Epithelial cell of proximal tubule (primary cell): ENCODE measurements at regions not wholly inside any gene's neighbourhood (a gene's known extent, or its start where the extent isn't known, plus 50 kb on each side); places are given as distances from the start of the nearest gene placed in this dataset.

Experiments used
- DNase-seq: peaks from one replicate; pipeline ENCODE4 v3.0.0-alpha.2; 2011; ENCODE audit warnings: low read depth
- H3K4me3 ChIP-seq: 2 replicates; pipeline ENCODE4 v1.5.1; 2011; ENCODE audit warnings: low read depth, mild to moderate bottlenecking, low read length
- TF ChIP-seq, protein P1 (sequence below): conservative IDR thresholded peaks from 2 replicates; pipeline ENCODE4 v1.5.1; 2012; ENCODE audit warnings: low read depth, mild to moderate bottlenecking, low read length

DNA sequence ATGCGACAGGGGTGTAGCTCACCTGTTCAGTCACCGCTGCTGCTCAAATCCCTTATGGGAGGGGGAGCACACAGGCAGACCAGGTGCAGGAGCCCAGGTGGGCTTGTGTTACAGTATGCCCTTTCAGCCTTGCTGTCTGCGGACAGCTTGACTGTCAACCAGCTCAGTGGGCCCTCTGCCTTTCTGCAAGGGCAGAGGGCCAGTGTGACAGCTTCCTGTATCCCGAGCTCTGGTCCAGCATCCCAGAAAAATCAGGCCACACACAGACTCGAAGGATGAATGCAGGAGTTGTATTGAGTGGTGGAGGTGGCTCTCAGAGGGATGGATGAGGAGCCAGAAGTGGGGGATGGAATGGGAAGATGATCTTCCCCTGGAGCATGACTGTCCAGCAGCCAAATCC lies 172.2 kb downstream of the C5orf15 start:
- H3K4me3 ChIP-seq, result no peak overlapping the region
- TF ChIP-seq, protein P1, sequence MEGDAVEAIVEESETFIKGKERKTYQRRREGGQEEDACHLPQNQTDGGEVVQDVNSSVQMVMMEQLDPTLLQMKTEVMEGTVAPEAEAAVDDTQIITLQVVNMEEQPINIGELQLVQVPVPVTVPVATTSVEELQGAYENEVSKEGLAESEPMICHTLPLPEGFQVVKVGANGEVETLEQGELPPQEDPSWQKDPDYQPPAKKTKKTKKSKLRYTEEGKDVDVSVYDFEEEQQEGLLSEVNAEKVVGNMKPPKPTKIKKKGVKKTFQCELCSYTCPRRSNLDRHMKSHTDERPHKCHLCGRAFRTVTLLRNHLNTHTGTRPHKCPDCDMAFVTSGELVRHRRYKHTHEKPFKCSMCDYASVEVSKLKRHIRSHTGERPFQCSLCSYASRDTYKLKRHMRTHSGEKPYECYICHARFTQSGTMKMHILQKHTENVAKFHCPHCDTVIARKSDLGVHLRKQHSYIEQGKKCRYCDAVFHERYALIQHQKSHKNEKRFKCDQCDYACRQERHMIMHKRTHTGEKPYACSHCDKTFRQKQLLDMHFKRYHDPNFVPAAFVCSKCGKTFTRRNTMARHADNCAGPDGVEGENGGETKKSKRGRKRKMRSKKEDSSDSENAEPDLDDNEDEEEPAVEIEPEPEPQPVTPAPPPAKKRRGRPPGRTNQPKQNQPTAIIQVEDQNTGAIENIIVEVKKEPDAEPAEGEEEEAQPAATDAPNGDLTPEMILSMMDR, result no peak
- no peak for DNase-seq

GRCh38 chr5:133794771-133795415 lies 173.5 kb downstream of the C5orf15 start:
- H3K4me3 ChIP-seq, result no peak overlapping the region
- TF ChIP-seq, protein P1, result no peak
- no peak for DNase-seq

DNA sequence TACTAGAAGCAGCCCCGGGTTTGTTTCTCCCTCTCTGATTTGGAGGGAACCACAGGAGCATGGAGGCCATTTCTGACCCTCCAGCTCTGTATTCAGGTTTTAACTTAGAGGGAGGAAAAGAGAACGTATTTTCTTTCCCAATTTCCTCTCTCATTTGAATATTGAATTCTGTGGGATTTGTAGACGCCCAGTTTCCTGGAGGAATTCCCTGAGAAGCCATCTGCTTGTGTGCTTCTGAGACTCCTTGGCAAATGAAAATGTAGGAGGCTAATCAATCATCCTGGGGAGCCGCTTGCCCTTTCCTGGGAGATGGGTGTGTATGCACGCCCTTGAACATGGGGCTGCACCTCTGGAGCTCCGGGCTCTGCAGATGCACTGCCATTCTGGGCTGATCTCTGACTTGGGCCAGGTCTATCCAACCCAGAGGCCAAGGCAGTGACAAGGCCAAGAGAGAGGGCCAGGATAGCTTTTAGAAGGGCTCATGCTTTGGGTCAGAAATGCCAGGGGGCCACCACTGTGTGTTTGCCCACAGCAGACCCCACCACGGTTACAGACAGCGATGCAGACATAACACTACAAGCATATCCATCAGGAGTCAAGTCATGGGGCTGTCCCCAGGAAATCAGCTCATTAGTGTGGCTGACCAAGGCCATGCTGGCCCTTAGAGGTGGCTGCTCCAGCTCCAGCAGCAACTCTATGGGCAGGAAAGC lies 174.5 kb downstream of the C5orf15 start:
- TF ChIP-seq, protein P1, result no peak
- H3K4me3 ChIP-seq, result no peak overlapping the region
- DNase-seq, result no peak

DNA sequence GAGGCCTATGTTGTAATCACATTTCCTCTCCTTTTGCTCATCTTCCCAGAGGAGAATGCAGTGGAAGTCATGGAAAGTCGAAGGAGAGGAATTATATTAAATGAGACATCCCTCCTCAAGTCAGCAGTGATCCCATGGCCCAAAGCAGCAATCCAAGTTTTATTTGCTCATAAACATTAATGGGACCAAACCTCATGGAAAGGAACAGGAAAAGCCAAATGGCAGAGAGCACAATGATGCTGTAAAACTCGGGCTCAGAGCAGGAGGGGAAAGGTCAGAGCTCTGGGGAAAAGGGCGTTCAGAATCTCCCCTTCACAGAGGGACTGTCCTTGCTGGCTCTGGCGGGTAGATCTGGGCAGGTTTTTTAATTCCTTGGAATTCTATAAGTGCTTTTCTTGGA lies 175.8 kb downstream of the C5orf15 start:
- TF ChIP-seq, protein P1, result no peak
- DNase-seq, result no peak
- no peak overlapping the region for H3K4me3 ChIP-seq

DNA sequence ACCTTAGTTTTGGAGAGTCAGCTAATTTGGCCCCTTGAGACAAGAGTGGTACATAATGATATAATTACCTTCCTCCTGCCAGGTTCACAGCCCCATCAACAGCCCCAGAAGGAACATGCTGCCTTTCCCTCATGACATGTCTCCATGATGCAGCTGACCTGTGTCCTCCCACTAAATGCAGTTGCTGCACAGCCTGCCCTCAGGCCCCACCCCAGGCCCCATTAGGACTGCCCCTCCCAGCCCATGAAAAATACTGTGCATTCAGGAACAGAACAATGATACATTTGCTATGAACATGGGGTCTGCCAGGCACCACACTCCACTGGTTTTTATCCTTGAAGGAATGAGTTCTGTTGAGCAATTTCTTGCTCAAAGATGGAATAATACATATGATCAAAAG lies 176.4 kb downstream of the C5orf15 start:
- DNase-seq, result no peak
- H3K4me3 ChIP-seq, result no peak overlapping the region
- TF ChIP-seq, protein P1, result no peak

DNA sequence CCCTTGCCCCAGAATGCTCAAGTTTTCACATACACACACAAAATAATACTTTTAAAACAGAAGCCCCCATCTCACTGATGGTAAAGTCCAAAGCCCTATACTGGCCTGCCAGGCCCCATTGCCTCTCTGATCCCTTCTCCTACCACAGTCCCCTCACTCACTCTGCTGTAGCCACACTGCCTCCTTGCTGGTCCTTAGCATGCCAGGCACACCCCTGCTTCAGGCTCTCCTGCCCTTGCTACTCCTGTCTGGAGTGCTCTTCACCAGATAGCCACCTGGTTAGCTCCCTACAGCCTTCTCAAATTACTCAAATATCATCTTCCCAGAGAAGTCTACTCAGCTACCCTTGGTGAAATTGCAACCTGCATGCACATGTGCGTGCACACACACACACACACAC lies 177.5 kb downstream of the C5orf15 start:
- no peak overlapping the region for H3K4me3 ChIP-seq
- no peak for DNase-seq
- TF ChIP-seq, protein P1, result no peak

DNA sequence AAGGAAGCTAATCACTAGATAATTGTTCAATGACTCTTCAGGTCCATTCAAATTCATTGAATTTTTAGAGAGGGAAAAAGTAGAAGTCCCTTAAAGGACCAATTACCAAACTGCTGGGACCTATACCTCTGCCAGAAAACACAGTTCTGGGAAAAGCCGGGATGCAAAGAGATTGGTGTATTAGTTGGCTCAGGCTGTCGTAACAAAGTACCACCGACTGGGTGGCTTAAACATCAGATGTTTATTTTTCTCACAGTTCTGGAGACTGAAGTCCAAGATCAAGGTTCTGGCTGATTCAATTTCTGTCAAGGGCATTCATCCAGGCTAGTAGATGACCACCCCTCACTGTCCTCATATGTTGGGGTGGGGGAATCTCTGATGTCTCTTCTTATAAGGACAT lies 177.1 kb upstream of the FSTL4 start:
- TF ChIP-seq, protein P1, result no peak

More for the DNA sequence above, 177.1 kb upstream of the FSTL4 start:
- no peak overlapping the region for H3K4me3 ChIP-seq
- no peak for DNase-seq
